HG02678 (cell line): ENCODE measurements at regions not wholly inside any gene's neighbourhood (a gene's known extent, or its start where the extent isn't known, plus 50 kb on each side); places are given as distances from the start of the nearest gene placed in this dataset.

Experiments
- ATAC-seq: cut with Tn5 transposase; IDR thresholded peaks from one replicate; pipeline ENCODE4 v1.9.1; 2021; ENCODE audit warnings: mild to moderate bottlenecking, moderate library complexity; ENCODE audit not compliant: unreplicated experiment

DNA sequence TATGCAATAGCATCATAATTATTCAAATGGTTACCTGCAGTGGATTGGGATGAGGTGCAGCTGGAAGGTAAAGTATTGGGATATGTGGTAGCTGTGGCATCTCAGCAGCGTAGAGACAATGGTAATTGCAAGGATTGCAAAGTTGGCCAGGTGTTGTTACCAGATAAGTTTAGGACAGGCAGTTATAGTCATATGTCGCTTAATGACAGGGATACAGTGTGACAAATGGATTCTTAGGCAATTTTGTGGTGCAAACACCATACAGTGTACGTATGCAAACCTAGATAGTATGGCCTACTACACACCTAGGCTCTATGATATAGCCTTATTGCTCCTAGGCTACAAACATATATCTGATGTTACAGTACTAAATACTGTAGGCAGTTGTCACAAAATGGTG is 163.5 kb upstream of the LYZL2 start:
- no peak for ATAC-seq

DNA sequence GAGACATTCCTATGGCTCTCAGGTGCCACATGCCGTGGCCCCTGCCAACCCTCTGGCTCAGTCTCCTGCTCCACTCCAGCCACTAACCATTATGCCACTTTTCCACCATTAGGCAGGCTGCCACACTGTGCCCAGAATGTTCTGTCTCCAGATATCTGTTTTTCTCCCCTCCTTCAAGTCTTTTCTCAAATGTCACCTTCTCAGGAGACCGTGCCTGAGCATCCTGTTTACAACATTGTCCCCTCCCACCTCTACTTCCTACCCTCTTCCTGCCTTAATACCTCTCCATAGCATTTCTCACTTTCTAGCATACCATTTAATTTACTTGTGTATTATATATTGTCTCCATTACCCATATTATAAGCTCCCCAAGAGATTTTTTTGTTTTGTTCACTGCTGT is 162.5 kb upstream of the LYZL2 start:
- no peak for ATAC-seq

DNA sequence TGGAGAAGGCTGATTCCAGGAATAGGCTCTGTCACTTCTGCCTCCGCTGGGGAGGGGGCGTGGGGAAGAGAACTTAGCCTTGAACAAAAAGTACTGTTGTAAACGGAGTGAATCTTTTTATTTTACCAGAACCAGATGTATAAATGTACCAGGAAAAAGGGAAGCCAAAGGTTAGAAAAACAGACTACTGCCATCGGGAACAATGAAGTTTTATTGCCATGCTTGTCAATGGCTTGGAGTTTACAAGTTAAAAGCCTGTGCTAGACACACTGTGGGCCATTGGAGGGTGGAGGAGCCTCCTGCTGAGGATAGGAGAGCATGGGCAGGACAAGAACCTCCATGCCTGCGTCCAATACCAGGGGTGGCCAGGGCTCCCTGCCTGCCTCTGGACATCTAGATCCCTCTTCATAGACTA is 161.7 kb upstream of the LYZL2 start:
- ATAC-seq: no peak

DNA sequence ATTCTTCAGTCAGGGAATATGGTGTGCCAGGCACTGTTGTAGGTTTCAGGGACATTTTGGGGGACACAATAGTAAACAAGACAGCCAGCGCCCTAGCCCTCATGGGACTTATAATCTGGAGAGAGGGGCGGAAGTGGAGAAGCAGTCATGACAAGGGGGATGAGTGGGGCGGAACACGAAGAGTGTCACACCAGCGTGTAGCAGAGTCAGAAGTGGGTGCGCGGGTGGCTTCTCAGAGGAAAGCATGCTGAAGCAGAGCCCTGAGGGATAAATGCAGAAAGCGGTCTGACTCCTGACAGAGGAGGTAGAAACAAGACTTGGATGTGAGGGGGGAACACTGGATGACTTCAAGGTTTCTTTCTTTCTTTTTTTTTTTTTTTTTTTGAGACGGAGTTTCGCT is 160.3 kb upstream of the LYZL2 start:
- no peak for ATAC-seq

DNA sequence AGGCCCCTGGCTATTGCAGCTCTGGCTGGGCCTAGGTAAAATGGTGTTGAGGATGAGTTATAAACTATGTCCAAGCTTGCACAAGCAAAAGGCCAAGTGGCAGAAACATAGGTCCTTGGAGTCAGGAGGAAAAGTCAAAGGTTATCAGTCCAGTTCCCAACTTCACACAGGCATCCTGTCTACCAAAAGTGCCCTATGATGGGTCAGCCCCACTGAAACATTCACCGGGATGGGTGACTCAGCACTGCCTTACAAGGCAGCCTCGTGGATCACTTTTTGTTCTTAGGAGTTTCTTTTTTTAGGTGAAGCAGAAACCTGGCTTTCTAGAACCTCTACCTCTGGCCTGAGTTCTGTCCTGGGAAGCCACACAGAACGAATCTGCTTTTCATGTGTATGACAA is 158.8 kb upstream of the LYZL2 start:
- ATAC-seq: no peak

DNA sequence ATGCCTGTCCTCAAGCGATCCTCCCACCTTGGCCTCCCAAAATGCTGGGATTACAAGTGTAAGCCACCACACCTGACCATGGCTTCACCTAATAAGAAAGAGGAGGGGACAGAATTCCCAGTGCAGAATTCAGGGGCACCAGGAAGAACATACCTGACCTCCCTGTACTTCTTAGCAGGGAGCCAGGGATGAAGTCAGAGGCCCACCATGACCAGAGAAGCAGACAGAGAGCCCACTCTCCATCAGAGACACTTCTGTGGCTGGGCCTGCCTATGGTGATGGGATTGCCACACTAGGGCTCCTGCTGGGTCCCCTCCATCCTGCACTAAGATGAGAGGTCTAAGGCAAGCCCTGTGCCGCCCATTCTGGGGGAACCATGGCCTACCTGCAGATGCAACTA is 157.4 kb upstream of the LYZL2 start:
- no peak for ATAC-seq

DNA sequence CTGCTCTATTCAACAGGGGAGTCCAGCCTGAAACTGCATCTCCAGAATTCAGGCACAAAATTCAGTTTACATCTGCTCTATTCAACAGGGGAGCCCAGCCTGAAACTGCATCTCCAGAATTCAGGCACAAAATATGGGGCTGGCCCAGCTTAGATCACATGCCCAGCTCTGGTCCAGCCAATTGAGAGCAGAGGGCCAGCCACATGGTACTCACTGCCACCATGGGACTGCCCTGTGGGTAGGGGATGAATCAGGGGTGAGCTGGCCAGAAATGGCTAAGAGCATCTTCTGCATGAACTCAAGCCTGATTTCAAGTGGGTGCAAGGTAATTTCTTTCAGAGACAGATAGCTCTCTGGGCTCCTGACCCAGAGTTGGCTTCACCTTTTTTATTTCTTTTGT is 156.6 kb upstream of the LYZL2 start:
- ATAC-seq: no peak

DNA sequence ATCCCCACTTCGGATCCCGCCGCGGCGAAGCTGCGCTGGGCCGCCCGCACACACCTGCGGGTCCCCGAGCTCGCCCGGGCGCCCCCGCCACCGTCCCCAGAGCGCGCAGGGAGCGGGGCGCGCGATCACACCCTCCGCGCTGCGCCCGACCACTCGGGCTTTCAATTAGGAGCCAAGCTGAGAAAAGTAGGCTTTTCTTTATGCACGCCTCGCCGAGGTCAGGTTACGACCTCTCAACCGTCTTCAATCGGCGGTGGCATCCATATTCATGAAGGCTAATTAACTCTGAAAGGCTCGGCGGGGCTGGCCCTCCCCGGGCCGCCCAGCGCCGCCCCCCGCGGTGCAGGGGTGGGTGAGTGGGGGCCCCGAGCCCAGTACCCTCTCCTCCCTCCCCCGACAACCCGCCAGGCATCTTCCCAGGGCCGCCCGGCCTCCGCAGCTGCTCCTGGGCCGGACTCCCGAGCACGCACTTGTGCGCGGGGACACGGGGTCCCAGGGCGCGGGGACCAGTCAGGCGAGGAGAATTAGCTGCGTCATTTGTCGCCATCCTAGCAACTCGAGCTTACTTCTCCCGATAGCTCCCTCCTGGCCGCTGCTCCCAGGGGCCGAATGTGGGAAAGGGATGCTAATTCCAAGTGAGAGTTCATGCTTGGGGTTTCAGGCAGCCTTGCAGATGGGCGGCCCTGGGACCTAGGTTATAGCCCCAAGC is 155.5 kb upstream of the LYZL2 start:
- ATAC-seq: peak; percentile 47

DNA sequence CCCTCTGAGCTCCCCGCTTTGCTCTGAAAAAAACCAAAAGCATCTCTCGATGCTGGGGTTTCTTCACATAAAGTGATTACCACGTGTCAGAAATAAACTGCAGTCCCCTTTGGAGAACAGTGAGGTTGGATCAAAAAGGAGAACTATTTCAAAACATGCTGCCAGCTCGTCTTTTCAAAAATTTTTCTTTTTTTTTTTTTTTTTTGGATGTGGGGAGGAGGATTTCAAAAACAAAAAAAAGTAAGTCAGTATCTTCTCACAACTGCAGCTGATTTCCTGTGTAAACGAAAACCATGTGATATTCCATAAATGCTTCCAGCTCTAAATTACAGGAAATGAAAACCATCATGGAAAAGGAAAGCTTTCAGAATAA is 155.0 kb upstream of the LYZL2 start:
- ATAC-seq: no peak

DNA sequence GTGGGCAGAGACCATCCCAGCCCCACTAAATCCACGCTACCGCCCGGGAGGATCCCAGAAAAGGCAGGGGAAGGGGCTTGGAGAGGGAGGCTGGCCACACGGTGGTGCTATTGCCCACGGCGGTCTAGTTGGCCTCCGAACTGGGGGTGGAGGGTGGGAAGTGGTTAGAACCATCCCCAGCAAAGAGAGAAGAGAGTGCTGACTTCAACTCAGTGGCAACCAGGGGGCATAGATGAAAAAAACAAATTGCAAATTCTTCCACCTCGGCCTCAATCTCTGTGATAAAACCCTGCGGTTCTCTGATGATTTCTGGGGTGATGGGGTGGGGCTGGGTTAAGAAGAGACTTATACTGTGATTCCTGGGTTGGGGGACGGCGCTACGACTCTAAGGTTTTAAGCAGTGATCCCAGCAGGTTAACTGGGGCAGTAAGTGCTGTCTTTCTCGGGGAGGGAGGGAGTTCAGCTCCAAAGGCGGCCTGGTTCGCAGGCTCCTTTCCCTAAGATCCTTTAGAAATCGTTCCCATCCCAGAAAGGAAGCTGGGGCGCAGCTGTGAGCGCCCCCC is 154.5 kb upstream of the LYZL2 start:
- ATAC-seq: peak; percentile 35

DNA sequence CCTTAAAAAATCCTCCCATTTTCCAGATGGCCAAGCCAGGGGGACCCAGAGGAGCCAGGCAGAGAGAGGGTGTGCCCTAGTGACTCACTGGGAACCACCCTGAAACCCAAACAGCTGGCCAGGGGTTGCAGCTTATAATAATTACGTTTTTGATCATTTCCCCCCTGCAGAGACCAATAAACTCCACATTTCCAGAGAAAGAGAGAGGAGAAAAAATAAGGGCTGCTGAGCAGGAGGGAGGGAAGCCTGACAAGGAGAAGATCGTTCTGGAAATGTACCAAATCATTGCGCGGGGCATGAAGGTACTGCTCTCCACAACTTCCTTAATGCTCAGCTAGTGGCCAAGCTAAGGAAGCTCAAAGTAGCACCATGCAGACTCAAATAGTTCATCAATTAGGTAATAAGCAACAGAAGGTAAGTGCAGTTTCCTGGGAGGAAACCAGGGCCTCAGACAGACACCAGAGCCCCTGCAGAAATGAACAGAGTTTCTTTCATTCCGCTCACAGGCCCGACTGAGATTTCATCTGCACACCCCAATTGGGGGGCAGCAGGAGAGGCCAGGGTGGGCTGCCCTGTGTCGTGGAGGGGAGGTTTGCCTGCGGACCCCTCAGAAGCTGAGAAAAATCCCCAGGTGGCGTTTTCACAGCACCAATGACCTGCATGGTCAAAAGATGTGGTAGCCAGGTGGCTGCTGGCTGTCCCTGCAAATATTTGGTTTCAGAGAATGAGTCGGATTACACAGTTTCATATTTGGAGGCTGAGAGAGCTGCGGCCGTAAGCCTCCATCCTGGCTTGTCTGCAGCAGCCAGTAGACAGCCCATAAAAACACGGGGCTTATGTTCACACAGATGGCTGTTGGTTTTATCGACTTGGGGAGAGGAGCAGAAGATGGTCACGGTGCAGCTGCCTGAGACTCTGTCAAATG is 153.2 kb upstream of the LYZL2 start:
- peak; percentile 60 for ATAC-seq

DNA sequence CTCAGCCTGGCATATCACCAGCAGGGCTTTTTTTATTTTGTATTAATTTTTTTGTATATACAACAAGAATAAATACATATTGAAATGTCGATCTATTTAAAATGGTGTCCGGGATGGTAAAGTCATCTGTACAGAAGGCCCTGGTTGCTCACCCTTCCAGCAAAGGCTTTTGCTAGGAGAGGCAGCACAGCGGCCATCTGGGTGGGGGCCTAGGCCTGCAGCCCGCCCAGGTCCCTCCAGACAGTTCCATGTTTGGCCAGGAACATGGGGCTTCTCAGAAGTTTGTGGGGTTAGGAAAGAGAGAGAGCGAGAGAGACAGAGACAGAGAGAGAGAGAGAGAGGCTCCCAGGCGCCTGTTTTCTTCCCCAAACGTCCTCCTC is 152.6 kb upstream of the LYZL2 start:
- no peak for ATAC-seq

DNA sequence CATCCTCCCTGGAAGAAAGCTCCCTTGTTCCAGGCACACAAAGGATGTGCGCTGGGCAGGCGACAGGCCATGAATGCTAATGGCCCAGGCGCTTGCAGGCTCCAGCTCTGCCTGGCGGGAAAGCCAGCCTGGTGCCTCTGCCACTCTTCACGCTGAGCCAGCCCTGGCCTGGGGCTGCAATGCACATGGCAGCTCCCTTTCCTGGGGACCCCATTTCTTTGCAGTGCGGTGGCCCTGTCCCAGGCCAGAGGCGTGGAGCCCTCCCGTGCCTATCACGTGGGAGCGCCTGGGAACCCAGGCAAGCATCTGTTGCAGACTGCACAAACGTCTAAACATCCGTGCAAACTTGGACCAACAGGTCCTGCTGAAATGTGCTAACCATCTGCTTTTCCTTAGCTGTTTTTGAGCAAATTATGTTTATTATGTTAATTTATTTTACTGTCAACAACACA is 152.1 kb upstream of the LYZL2 start:
- no peak for ATAC-seq

DNA sequence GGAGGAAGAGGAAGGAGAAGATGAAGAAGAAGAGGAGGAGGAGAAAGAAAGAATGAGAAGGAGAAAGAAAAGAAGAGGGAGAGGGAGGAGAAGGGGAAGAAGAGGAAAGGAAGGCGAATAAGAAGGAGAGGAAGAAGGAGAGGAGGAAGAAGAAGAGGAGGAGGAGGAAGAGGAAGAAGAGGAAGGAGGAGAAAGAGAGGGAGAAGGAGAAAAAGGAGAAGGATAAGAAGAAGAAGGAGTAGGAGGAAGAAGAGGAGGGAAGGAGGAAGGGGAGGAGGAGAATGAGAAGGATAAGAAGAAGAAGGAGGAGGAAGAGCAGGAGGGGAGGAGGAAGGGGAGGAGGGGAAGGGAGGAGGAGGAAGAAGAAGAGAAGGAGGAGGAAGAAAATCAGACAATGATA is 149.2 kb upstream of the LYZL2 start:
- ATAC-seq: no peak

DNA sequence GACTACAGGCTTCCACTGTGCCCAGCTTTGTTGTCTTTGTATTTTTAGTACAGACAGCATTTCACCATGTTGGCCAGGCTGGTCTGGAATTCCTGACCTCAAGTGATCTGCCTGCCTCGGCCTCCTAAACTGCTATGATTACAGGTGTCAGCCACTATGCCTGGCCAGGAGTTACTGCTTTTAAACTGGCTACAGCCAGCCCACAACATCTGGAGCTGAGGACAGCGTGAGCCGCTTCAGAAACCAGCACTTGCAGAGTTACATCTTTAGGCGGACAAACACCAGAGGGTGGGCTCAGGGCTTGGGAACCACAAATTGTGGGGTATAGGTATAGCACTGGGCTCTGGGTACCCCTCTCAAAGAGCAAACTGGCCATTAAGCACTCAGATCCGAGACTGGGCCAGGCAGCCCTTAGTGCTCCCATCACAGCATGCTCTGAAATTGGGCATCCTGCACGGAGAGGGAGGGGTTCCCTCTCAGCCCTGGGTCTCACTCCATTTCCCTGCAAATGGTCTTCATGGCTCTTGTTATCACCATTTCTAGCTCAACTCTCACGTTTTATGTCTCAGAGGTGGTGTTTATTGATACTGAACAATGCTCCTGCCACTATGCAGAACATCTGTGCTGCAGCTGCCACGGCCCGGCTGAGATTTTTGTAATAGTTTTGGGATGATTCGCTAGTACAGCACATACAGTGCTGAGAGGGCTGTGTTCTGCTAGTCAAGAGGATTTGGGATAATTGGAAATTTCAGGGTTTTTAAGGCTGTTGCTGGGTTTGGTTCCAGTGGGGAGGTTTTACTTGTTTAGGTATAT is 146.4 kb upstream of the LYZL2 start:
- ATAC-seq: no peak

DNA sequence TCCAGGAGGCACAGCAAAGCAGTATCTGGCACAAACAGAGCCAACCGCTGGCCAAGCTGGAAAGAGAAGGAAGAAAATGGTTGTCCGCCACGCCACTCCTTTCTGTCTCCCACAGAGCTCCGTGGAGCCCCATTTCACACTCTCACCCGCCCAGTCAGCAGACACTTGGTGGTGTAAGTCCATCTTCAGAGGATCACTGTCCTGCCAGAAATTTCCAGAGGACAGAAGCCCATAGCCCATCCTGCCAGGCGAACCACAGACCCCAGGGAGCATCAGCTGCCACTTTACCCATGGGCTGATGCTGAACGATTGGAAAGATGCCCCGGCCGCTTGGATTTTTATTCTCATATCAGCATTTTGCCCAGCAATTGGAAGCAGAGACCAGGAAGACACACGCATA is 144.7 kb upstream of the LYZL2 start:
- no peak for ATAC-seq

DNA sequence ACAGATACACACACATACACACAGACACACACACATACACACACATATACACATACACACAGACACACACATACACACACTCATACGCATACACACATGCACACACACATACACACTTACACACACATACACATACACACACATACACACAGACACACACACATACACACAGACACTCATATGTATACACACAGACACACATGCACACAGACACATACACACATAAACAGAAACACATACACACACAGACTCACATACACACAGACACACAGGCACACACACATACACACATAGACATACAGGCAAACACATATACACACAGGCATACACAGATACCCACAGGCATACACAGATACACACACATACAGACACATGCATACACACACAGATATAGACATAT is 143.9 kb upstream of the LYZL2 start:
- no peak for ATAC-seq

DNA sequence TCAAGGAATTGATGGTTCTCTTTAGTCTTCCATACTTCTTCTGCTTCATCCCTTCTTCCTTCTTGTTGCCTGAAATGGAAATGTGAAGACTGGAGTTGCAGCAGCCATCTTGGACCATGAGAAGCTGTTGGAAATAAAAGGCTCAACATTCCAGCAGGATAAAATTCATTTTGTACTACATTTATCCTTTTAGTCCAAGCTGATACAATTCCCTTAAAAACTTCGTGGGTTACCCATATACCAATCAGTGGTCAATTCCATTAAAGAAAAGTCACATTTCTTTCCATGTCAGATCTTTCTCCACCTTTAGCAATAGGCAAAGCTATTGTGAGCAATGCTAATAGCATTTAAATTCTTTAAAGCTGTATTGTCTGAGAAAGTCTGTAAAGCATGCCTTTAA is 141.3 kb upstream of the LYZL2 start:
- no peak for ATAC-seq

DNA sequence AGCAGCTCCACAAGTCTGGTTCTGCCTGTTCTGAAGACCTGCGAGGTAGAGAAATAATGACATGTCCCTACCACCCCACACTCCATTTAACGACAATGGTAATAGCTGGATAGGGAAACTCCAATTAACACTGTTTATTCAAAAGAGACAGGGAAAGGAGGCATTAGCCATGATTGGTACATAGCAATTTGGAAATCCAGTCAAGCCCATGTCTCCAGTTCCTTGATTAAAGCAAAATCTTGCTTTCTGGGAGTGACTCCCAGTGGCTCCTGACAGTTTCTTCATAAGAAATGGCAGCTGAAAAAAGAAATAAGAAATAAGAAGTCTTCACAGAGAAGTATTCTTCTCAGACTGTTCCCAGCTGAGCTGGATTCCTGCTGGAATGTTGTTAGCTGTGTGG is 140.7 kb upstream of the LYZL2 start:
- no peak for ATAC-seq

DNA sequence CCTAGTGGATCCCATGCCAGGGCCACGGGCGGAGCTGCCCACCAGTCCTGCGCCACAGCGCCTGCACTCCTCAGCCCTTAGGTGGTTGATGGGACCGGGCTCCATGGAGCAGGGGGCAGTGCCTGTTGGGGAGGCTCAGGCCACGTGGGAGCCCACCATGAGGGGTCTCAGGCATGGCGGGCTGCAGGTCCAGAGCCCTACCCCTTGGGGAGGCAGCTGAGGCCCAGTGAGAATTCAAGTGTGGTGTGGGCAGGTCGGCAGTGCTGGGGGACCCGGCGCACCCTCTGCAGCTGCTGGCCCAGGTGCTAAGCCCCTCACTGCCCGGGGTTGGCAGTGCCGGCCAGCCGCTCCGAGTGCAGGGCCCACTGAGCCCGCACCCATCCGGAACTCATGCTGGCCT is 139.8 kb upstream of the LYZL2 start:
- no peak for ATAC-seq

DNA sequence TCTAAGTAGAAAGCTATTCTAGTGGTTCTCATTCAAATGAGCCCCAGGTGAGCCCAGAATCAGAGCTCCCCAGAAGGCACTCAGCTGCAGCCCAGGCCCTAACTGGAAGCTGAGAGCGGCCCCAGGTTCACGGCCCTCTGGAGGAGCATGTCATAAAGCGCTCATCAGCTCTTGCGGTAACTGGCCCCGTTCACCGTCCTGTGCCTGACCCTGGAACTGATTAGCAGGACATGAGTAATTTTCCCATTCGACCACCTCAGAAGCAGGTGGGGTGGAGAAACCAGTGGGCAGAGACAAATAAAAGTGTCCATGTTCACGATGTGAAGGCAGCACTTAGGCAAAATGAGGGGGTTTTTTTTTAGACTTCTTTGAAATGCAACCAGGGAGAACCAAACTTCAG is 136.1 kb upstream of the LYZL2 start:
- ATAC-seq: no peak
